Pons (tissue), 1 donor: ENCODE measurements at regions not wholly inside any gene's neighbourhood (a gene's known extent, or its start where the extent isn't known, plus 50 kb on each side); places are given as distances from the start of the nearest gene placed in this dataset.

Experiments
- DNase-seq: peaks from one replicate; pipeline ENCODE4 v3.0.0-alpha.2; 2016; ENCODE audit warnings: low spot score

- DNase-seq: no peak
Observed at GRCh38 chr4:14878681-14879080, 123.6 kb upstream of the CPEB2 start.

GRCh38 chr4:14879683-14880082 lies 122.6 kb upstream of the CPEB2 start:
- DNase-seq: no peak

GRCh38 chr4:14880805-14881204 lies 121.5 kb upstream of the CPEB2 start:
- peak; percentile 70 for DNase-seq

- no peak for DNase-seq
Observed at GRCh38 chr4:14883166-14883565, 119.1 kb upstream of the CPEB2 start.

- DNase-seq: no peak
Observed at GRCh38 chr4:14883661-14884060, 118.6 kb upstream of the CPEB2 start.

GRCh38 chr4:14887842-14888433 lies 114.3 kb upstream of the CPEB2 start:
- DNase-seq: no peak

- no peak for DNase-seq
Observed at GRCh38 chr4:14888790-14889572, 113.3 kb upstream of the CPEB2 start.

GRCh38 chr4:14892563-14892962 lies 109.7 kb upstream of the CPEB2 start:
- no peak for DNase-seq

GRCh38 chr4:14893713-14894112 lies 108.6 kb upstream of the CPEB2 start:
- no peak for DNase-seq

- no peak for DNase-seq
Observed at GRCh38 chr4:14894392-14895292, 107.6 kb upstream of the CPEB2 start.

- DNase-seq: no peak
Observed at GRCh38 chr4:14896656-14897175, 105.6 kb upstream of the CPEB2 start.

GRCh38 chr4:14897217-14897616 lies 105.1 kb upstream of the CPEB2 start:
- no peak for DNase-seq

- DNase-seq: no peak
Observed at GRCh38 chr4:14898989-14899388, 103.3 kb upstream of the CPEB2 start.

GRCh38 chr4:14902342-14902741 lies 99.9 kb upstream of the CPEB2 start:
- DNase-seq: no peak

- DNase-seq: no peak
Observed at GRCh38 chr4:14903321-14903720, 99.0 kb upstream of the CPEB2 start.

- no peak for DNase-seq
Observed at GRCh38 chr4:14906805-14907204, 95.5 kb upstream of the CPEB2 start.

GRCh38 chr4:14908635-14909034 lies 93.6 kb upstream of the CPEB2 start:
- DNase-seq: no peak

- DNase-seq: no peak
Observed at GRCh38 chr4:14910411-14910810, 91.9 kb upstream of the CPEB2 start.

GRCh38 chr4:14912426-14912825 lies 89.9 kb upstream of the CPEB2 start:
- DNase-seq: no peak

- DNase-seq: no peak
Observed at GRCh38 chr4:14915018-14915417, 87.3 kb upstream of the CPEB2 start.

GRCh38 chr4:14916554-14917297 lies 85.6 kb upstream of the CPEB2 start:
- no peak for DNase-seq

GRCh38 chr4:14917298-14917633 lies 85.0 kb upstream of the CPEB2 start:
- DNase-seq: peak; percentile 41
